PC-3 (cell line): ENCODE measurements at regions not wholly inside any gene's neighbourhood (a gene's known extent, or its start where the extent isn't known, plus 50 kb on each side); places are given as distances from the start of the nearest gene placed in this dataset.

ENCODE experiments used
- ATAC-seq: fragments of 200-7000 bp; cut with Tn5 transposase; 2 replicates; pipeline ENCODE4 v1.9.1; 2020; ENCODE audit warnings: mild to moderate bottlenecking, moderate library complexity
- BruUV-seq: library from RNA; stranded (reverse); fragments of 400-500 nt; replicated peaks from 2 replicates; lab custom pipeline; 2021; lab: Mats Ljungman, UMichigan
- CTCF ChIA-PET: fragments of 300-600 bp; sonication (Branson Sonifier 250); formaldehyde crosslinking; loops from one replicate; lab custom pipeline; 2022; ENCODE audit warnings: antibody characterized with exemption; lab: Charles Lee
- POLR2A ChIA-PET: fragments of 300-600 bp; sonication (Branson Sonifier 250); formaldehyde crosslinking; loops from one replicate; lab custom pipeline; 2022; ENCODE audit warnings: antibody characterized with exemption; ENCODE audit not compliant: unreplicated experiment; lab: Charles Lee
- DNase-seq: peaks from one replicate; pipeline ENCODE4 v3.0.0-alpha.2; 2015
- H2AFZ ChIP-seq: fragments of 300-600 bp; sonication (generic); 2 replicates; pipeline ENCODE4 v1.6.0; 2016; ENCODE audit warnings: antibody characterized with exemption, low read length
- H3F3A ChIP-seq: fragments of 300-600 bp; sonication (generic); one replicate; pipeline ENCODE4 v1.6.0; 2017; ENCODE audit warnings: antibody characterized with exemption, low read length, control low read depth, mild to moderate bottlenecking; ENCODE audit not compliant: unreplicated experiment
- H3K27ac ChIP-seq: fragments of 300-600 bp; sonication (generic); 2 replicates; pipeline ENCODE4 v1.5.1; 2016; ENCODE audit warnings: mild to moderate bottlenecking, low read length
- H3K27me3 ChIP-seq: fragments of 300-600 bp; sonication (generic); 2 replicates; pipeline ENCODE4 v1.6.1; 2016; ENCODE audit warnings: low read length, mixed read lengths
- H3K36me3 ChIP-seq: fragments of 300-600 bp; sonication (generic); 2 replicates; pipeline ENCODE4 v1.6.1; 2016; ENCODE audit warnings: low read depth, mixed run types, low read length, mixed read lengths
- H3K4me1 ChIP-seq: fragments of 300-600 bp; sonication (generic); 2 replicates; pipeline ENCODE4 v1.5.1; 2016; ENCODE audit warnings: low read length; ENCODE audit not compliant: insufficient read depth
- H3K4me2 ChIP-seq: fragments of 300-600 bp; sonication (generic); 2 replicates; pipeline ENCODE4 v1.6.0; 2016; ENCODE audit warnings: low read length
- H3K4me3 ChIP-seq: fragments of 300-600 bp; sonication (generic); 2 replicates; pipeline ENCODE4 v1.5.1; 2016; ENCODE audit warnings: mild to moderate bottlenecking, low read length, mixed read lengths
- H3K79me2 ChIP-seq: fragments of 300-600 bp; sonication (generic); 2 replicates; pipeline ENCODE4 v1.6.1; 2017; ENCODE audit warnings: low read length, mixed read lengths
- H3K9ac ChIP-seq: fragments of 300-600 bp; sonication (generic); 2 replicates; pipeline ENCODE4 v1.6.0; 2016; ENCODE audit warnings: mild to moderate bottlenecking, low read length
- H3K9me2 ChIP-seq: fragments of 300-600 bp; sonication (generic); replicated peaks from 2 replicates; pipeline ENCODE4 v1.6.1; 2016; ENCODE audit warnings: mixed run types, low read length, mixed read lengths
- H3K9me3 ChIP-seq: fragments of 300-600 bp; sonication (generic); 2 replicates; pipeline ENCODE4 v1.6.1; 2016; ENCODE audit warnings: low read length, mixed read lengths
- H4K20me1 ChIP-seq: fragments of 300-600 bp; sonication (generic); 2 replicates; pipeline ENCODE4 v1.6.1; 2016; ENCODE audit warnings: low read length, mixed read lengths
- CTCF ChIP-seq: fragments of 300-600 bp; sonication (generic); conservative IDR thresholded peaks from 2 replicates; pipeline ENCODE4 v1.5.1; 2017; ENCODE audit warnings: antibody characterized with exemption, low read depth, mild to moderate bottlenecking, low read length
- EZH2 ChIP-seq: fragments of 300-600 bp; sonication (generic); IDR thresholded peaks from one replicate; pipeline ENCODE4 v1.6.1; 2017; ENCODE audit warnings: antibody characterized with exemption, mild to moderate bottlenecking, low read length; ENCODE audit not compliant: unreplicated experiment
- EZH2phosphoT487 ChIP-seq: fragments of 300-600 bp; sonication (generic); IDR thresholded peaks from 2 replicates; pipeline ENCODE4 v1.6.1; 2018; ENCODE audit warnings: mild to moderate bottlenecking, antibody characterized with exemption, low read length, borderline replicate concordance
- intact Hi-C: fragments of 100-400 bp; cut with micrococcal nuclease; formaldehyde crosslinking; loops from 2 replicates; pipeline ENCODE4 v1.9.0; 2023

- no peak overlapping the region for H3K4me2 ChIP-seq
- H4K20me1 ChIP-seq = no peaks in the 10 kb centered on the region
- no TSS peak for BruUV-seq
- H3K4me1 ChIP-seq = no peaks in the 10 kb centered on the region
- H2AFZ ChIP-seq = no peak overlapping the region
- H3K79me2 ChIP-seq = no peaks in the 10 kb centered on the region
- H3K9me3 ChIP-seq = no peaks in the 10 kb centered on the region
- ChIA-PET POLR2A (no interaction called here), CTCF (no interaction called here)
- H3K36me3 ChIP-seq = no peaks in the 10 kb centered on the region
- ATAC-seq (no peak), DNase-seq (no peak)
- H3K27ac ChIP-seq = no peak overlapping the region
- intact Hi-C loops = loop anchor here (10.0 kb wide), 1 partner anchor 291 kb away; no protein-coding TSS in a partner anchor
- no peaks in the 10 kb centered on the region for H3F3A ChIP-seq
- H3K27me3 ChIP-seq = no peaks in the 10 kb centered on the region
- no peak overlapping the region for H3K4me3 ChIP-seq
- H3K9me2 ChIP-seq = no peaks in the 10 kb centered on the region
- no peak overlapping the region for H3K9ac ChIP-seq
- no peak for TF ChIP-seq EZH2
- TF ChIP-seq EZH2phosphoT487 = no peak
Observed at GRCh38 chr4:108355186-108355901, 186.6 kb upstream of the LEF1 start.

GRCh38 chr4:108352664-108353308, 184.1 kb upstream of the LEF1 start:
- BruUV-seq = no TSS peak
- CTCF ChIA-PET = no interaction called here
- POLR2A ChIA-PET = no interaction called here

DNA sequence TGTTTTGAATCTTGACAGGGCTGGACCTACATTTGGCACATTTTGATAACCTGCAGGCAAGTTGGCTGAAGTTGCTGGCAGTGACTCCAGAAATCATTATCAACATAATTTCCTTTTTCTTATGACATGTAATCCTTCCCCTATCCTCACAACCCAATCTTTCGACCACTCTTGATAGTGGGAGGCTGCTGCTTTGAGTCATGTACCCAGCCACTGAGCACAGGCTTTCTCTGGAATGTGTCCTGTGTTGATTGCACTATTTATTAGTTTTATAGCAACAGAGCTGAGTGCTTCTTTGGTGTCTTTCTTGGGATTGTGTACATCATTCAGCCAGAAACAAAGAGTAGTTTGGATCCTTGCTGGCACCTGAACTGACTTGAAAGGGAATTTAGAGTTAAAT, 183.1 kb upstream of the LEF1 start:
- H3K36me3 ChIP-seq = no peaks in the 10 kb centered on the region
- H3K9me2 ChIP-seq = no peaks in the 10 kb centered on the region
- ChIA-PET POLR2A (no interaction called here), CTCF (no interaction called here)
- no peak overlapping the region for H3K9ac ChIP-seq
- H3K27me3 ChIP-seq = no peaks in the 10 kb centered on the region
- H3K4me2 ChIP-seq = no peak overlapping the region
- no peak for DNase-seq
- no TSS peak for BruUV-seq
- no peaks in the 10 kb centered on the region for H4K20me1 ChIP-seq
- TF ChIP-seq EZH2 (no peak), CTCF (no peak), EZH2phosphoT487 (no peak)
- no peaks in the 10 kb centered on the region for H3K4me1 ChIP-seq
- H3K9me3 ChIP-seq = no peaks in the 10 kb centered on the region
- H3K4me3 ChIP-seq = no peak overlapping the region
- no peak overlapping the region for H3K27ac ChIP-seq
- no peaks in the 10 kb centered on the region for H3K79me2 ChIP-seq
- intact Hi-C loops = loop anchor here (10.0 kb wide), 1 partner anchor 287 kb away; no protein-coding TSS in a partner anchor
- no peak for ATAC-seq
- no peak overlapping the region for H2AFZ ChIP-seq
- H3F3A ChIP-seq = no peaks in the 10 kb centered on the region

More at GRCh38 chr4:108352664-108353308, 184.1 kb upstream of the LEF1 start:
- Histone ChIP-seq H3K27me3 (no peaks in the 10 kb centered on the region), H3K79me2 (no peaks in the 10 kb centered on the region), H3K9me2 (no peaks in the 10 kb centered on the region), H3K36me3 (no peaks in the 10 kb centered on the region), H3K4me2 (no peak overlapping the region), H3F3A (no peaks in the 10 kb centered on the region), H3K9me3 (no peaks in the 10 kb centered on the region), H3K27ac (no peak overlapping the region), H3K9ac (no peak overlapping the region), H3K4me1 (no peaks in the 10 kb centered on the region), H3K4me3 (no peak overlapping the region), H4K20me1 (no peaks in the 10 kb centered on the region), H2AFZ (no peak overlapping the region)
- DNase-seq (no peak), ATAC-seq (peak; percentile 70)
- intact Hi-C loops = loop anchor here (10.0 kb wide), 1 partner anchor 288 kb away; no protein-coding TSS in a partner anchor
- TF ChIP-seq EZH2phosphoT487 (no peak), EZH2 (no peak), CTCF (no peak)
